Transverse colon (tissue), 4 donors: ENCODE measurements at regions not wholly inside any gene's neighbourhood (a gene's known extent, or its start where the extent isn't known, plus 50 kb on each side); places are given as distances from the start of the nearest gene placed in this dataset.

Source experiments
- DNase-seq: peaks from one replicate; pipeline ENCODE4 v3.0.0-alpha.2; 2019
- H3K27ac ChIP-seq, 4 donors: fragments of 200-600 bp; sonication (generic); 2 replicates each; pipeline ENCODE4 v1.5.1; 2016 to 2018; ENCODE audit warnings: inconsistent platforms in 4 of 4
- H3K27me3 ChIP-seq: fragments of 200-600 bp; sonication (generic); 2 replicates; pipeline ENCODE4 v1.5.1; 2017; ENCODE audit warnings: inconsistent platforms
- H3K36me3 ChIP-seq, 4 donors: fragments of 200-600 bp; sonication (generic); 2 replicates each; pipeline ENCODE4 v1.5.1; 2017 to 2019; ENCODE audit warnings: inconsistent platforms in 4 of 4
- H3K4me1 ChIP-seq, 4 donors: fragments of 200-600 bp; sonication (generic); 2 replicates each; pipeline ENCODE4 v1.5.1; 2017 to 2020; ENCODE audit warnings: inconsistent platforms in 4 of 4
- H3K4me3 ChIP-seq, 4 donors: fragments of 200-600 bp; sonication (generic); 1 replicate in 1 of 4; 2 replicates in 3 of 4; pipeline versions ENCODE4 v1.5.1 to v1.6.1; 2017 to 2019; ENCODE audit warnings: inconsistent platforms in 4 of 4
- H3K9me3 ChIP-seq, 2 donors: fragments of 200-600 bp; sonication (generic); 2 replicates each; pipeline ENCODE4 v1.5.1; 2017 to 2019; ENCODE audit warnings: inconsistent platforms in 2 of 2
- EP300 ChIP-seq: sonication (generic); formaldehyde crosslinking; IDR thresholded peaks from one replicate; pipeline ENCODE4 v1.6.1; 2017; ENCODE audit warnings: antibody characterized with exemption, low read depth
- POLR2A ChIP-seq: fragments of 450-650 bp; IDR thresholded peaks from one replicate; pipeline ENCODE4 v1.6.1; 2016; ENCODE audit warnings: antibody characterized with exemption, mild to moderate bottlenecking, moderate library complexity
- POLR2AphosphoS5 ChIP-seq, 3 donors: sonication (generic); formaldehyde crosslinking; IDR thresholded peaks; one replicate each; pipeline ENCODE4 v1.6.1; 2016; ENCODE audit warnings: antibody characterized with exemption in 3 of 3
- WGBS, 2 donors: methylation state at CpG; one replicate each; pipeline ENCODE4 v1.1.5; 2018; ENCODE audit warnings: low coverage in 1 of 2; 5-methylcytosine and 5-hydroxymethylcytosine counted together
- in situ Hi-C, 4 donors: fragments of 200-750 bp; cut with MboI; loops; one replicate each; pipeline versions ENCODE4 v1.15.0 to v1.15.1; 2017; ENCODE audit warnings: low sequenced_read_pairs in 3 of 4, low pct_ligation_motif_present in 1 of 4, low pct_unique_long_range_greater_than_20kb in 1 of 4
- intact Hi-C: fragments of 100-400 bp; cut with DNase I; formaldehyde crosslinking; loops from one replicate; pipeline ENCODE4 v1.15.1; 2023; ENCODE audit warnings: low total_unique reads
- TF ChIP-seq, protein P1 (sequence below), 5 experiments: fragments of 200-600 bp in 3 of 5; fragments of 450-650 bp in 2 of 5; sonication (generic) in 3 of 5; IDR thresholded peaks; 1 replicate in 2 of 5; 2 replicates in 3 of 5; pipeline ENCODE4 v1.5.1; 2016 to 2017; ENCODE audit warnings: antibody characterized with exemption in 5 of 5, inconsistent platforms in 3 of 5, mild to moderate bottlenecking in 2 of 5, moderate library complexity in 1 of 5

DNA sequence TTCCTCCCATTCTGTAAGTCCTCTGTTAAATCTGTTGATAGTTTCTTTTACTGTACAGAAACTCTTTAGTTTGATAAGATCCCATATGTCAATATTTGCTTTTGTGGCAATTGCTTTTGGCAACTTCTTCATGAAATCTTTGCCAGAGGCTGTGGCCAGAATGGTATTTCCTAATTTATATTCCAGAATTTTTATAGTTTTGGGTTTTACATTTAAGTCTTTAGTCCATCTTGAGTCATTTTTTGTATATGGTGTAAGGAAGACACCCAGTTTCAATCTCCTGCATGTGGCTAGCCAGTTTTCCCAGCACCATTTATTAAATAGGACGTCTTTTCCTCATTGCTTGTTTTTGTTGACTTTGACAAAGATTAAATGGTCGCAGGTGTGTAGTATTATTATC lies 372.4 kb upstream of the CADM2 start:
- H3K9me3 ChIP-seq, result no peaks in the 10 kb centered on the region
- WGBS, 2 donors, result 34 to 52% methylated on average over 2 of the region's 2 CpGs
- H3K4me3 ChIP-seq, result no peak overlapping the region
- no peaks in the 10 kb centered on the region for H3K4me1 ChIP-seq
- intact Hi-C loops (no loop called here), in situ Hi-C loops (no loop called here)
- H3K36me3 ChIP-seq, result no peaks in the 10 kb centered on the region
- no peak overlapping the region for H3K27ac ChIP-seq
- TF ChIP-seq, protein P1, sequence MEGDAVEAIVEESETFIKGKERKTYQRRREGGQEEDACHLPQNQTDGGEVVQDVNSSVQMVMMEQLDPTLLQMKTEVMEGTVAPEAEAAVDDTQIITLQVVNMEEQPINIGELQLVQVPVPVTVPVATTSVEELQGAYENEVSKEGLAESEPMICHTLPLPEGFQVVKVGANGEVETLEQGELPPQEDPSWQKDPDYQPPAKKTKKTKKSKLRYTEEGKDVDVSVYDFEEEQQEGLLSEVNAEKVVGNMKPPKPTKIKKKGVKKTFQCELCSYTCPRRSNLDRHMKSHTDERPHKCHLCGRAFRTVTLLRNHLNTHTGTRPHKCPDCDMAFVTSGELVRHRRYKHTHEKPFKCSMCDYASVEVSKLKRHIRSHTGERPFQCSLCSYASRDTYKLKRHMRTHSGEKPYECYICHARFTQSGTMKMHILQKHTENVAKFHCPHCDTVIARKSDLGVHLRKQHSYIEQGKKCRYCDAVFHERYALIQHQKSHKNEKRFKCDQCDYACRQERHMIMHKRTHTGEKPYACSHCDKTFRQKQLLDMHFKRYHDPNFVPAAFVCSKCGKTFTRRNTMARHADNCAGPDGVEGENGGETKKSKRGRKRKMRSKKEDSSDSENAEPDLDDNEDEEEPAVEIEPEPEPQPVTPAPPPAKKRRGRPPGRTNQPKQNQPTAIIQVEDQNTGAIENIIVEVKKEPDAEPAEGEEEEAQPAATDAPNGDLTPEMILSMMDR (IDR thresholded peaks at IDR 0.05), result no peak
- no peak for TF ChIP-seq EP300
- TF ChIP-seq POLR2AphosphoS5 (IDR thresholded peaks at IDR 0.05), result no peak
- no peak for TF ChIP-seq POLR2A
- H3K27me3 ChIP-seq, result no peaks in the 10 kb centered on the region
- no peak for DNase-seq

DNA sequence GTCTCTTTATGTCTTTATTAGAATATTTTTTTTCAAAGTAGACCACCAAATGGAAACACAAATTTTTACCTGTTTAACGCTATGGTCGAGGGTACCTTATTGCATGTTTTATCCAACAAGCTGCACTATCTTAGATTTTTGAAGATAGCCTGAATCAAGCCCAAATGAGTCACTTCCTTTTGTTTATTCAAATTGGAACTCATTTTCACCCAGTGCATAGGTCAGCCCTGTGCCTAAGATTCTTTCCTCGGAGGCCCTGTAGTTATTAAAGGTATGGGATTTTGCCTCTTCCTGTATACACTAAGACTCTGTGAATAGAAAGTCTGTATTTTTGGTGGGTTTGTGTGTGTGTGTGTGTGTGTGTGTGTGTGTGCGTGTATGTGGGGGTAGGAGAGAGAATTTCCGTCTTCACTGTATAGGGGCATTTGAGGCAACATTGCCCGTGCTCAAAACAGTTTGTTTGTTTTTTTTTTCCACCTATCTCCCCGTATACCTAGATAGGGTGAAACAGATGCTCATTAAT lies 358.0 kb upstream of the CADM2 start:
- WGBS, 2 donors, result 69 to 78% methylated on average over 5 to 7 of the region's 7 CpGs
- no peaks in the 10 kb centered on the region for H3K36me3 ChIP-seq
- H3K9me3 ChIP-seq, result no peaks in the 10 kb centered on the region
- TF ChIP-seq, protein P1 (IDR thresholded peaks at IDR 0.05), result no peak
- TF ChIP-seq POLR2AphosphoS5 (IDR thresholded peaks at IDR 0.05) (no peak), EP300 (no peak), POLR2A (no peak)
- no peak overlapping the region for H3K4me3 ChIP-seq
- in situ Hi-C loops, result no loop called here
- no peaks in the 10 kb centered on the region for H3K27me3 ChIP-seq
- no peak for DNase-seq
- intact Hi-C loops, result no loop called here
- H3K27ac ChIP-seq, result no peak overlapping the region
- H3K4me1 ChIP-seq, result no peaks in the 10 kb centered on the region

DNA sequence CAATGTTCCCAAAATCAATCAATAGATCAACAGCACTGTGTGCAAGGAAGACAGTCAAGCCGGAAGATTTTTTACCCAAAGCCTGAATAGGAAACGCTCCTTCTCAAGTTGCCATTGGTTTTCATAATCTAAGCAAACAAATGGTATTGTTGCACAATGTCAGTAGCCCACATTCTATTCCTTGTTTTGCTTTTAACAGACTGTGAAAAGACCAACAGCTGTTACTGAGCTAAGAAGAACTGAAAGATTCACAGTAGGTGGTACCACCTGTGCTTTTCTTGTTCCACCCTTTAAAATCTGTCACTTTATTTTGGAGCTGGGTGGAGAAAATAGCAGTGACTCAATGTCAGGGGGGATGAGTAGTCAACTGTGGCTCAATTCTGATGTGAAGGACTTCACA lies 357.5 kb upstream of the CADM2 start:
- no peak for TF ChIP-seq POLR2A
- TF ChIP-seq, protein P1 (IDR thresholded peaks at IDR 0.05), result no peak
- no peak for TF ChIP-seq EP300
- no peak for TF ChIP-seq POLR2AphosphoS5 (IDR thresholded peaks at IDR 0.05)
- Histone ChIP-seq H3K27me3 (no peaks in the 10 kb centered on the region), H3K36me3 (no peaks in the 10 kb centered on the region), H3K4me3 (no peak overlapping the region), H3K9me3 (no peaks in the 10 kb centered on the region), H3K4me1 (no peaks in the 10 kb centered on the region), H3K27ac (no peak overlapping the region)
- no peak for DNase-seq
- 57 to 71% methylated on average over 2 of the region's 2 CpGs for WGBS, 2 donors
- in situ Hi-C loops, result no loop called here
- intact Hi-C loops, result no loop called here

DNA sequence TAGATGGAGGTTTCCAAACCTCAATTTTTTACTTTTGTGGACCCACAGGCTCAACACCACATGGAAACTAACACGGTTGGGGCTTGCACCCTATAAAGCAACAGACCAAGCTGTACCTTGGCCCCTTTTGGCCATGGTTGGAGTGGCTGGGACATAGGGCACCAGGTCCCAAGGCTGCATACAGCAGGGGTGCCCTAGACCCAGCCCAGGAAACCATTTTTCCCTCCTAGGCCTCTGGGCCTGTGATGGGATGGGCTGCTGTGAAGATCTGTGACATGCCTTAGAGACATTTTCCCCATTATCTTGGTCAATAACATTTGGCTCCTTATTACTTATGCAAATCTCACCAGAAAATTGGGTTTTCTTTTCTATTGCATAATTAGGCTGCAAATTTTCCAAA lies 337.0 kb upstream of the CADM2 start:
- no peaks in the 10 kb centered on the region for H3K27me3 ChIP-seq
- in situ Hi-C loops, result no loop called here

More for the DNA sequence above, 337.0 kb upstream of the CADM2 start:
- no peaks in the 10 kb centered on the region for H3K9me3 ChIP-seq
- DNase-seq, result no peak
- intact Hi-C loops, result no loop called here
- H3K4me3 ChIP-seq, result no peak overlapping the region
- no peak overlapping the region for H3K27ac ChIP-seq
- TF ChIP-seq POLR2AphosphoS5 (IDR thresholded peaks at IDR 0.05) (no peak), EP300 (no peak), POLR2A (no peak)
- TF ChIP-seq, protein P1 (IDR thresholded peaks at IDR 0.05), result no peak
- no peaks in the 10 kb centered on the region for H3K4me1 ChIP-seq
- no peaks in the 10 kb centered on the region for H3K36me3 ChIP-seq
- 76% methylated on average over 1 of the region's 1 CpG; no CpG with 5 or more reads in 1 of the 2 donors for WGBS, 2 donors
